Omental fat pad (tissue), 3 donors: ENCODE measurements at regions not wholly inside any gene's neighbourhood (a gene's known extent, or its start where the extent isn't known, plus 50 kb on each side); places are given as distances from the start of the nearest gene placed in this dataset.

Source experiments
- ATAC-seq: fragments of 150-250 bp; one replicate; pipeline ENCODE4 v1.9.1; 2016; ENCODE audit warnings: mild to moderate bottlenecking, moderate library complexity; ENCODE audit not compliant: low FRiP score
- DNase-seq: peaks from one replicate; pipeline ENCODE4 v3.0.0-alpha.2; 2019; ENCODE audit warnings: low spot score
- TF ChIP-seq, protein P1 (sequence below), 3 donors: fragments of 450-650 bp; IDR thresholded peaks; one replicate each; pipeline ENCODE4 v1.5.1; 2016 to 2017; ENCODE audit warnings: antibody characterized with exemption in 3 of 3, mild to moderate bottlenecking in 3 of 3, moderate library complexity in 2 of 3

DNA sequence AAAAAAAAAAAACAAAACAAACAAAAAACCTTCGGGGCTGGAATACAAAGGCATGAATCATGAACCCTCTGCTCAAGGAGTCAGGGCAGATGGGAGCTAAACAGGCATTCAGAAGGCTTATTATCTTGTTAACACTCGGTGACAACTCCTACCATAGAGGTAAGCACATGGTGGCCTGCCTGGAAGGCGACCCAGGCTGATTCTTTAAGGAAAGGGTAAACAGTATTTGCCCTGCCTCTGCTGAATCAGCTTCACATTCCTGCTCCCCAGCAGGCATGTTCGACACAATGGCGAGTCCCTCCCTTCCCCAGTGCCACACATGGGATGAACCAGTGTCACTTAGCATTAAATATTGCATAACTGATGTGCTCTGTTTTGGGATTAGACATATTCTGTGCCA, 191.9 kb downstream of the ARL4C start:
- TF ChIP-seq, protein P1, sequence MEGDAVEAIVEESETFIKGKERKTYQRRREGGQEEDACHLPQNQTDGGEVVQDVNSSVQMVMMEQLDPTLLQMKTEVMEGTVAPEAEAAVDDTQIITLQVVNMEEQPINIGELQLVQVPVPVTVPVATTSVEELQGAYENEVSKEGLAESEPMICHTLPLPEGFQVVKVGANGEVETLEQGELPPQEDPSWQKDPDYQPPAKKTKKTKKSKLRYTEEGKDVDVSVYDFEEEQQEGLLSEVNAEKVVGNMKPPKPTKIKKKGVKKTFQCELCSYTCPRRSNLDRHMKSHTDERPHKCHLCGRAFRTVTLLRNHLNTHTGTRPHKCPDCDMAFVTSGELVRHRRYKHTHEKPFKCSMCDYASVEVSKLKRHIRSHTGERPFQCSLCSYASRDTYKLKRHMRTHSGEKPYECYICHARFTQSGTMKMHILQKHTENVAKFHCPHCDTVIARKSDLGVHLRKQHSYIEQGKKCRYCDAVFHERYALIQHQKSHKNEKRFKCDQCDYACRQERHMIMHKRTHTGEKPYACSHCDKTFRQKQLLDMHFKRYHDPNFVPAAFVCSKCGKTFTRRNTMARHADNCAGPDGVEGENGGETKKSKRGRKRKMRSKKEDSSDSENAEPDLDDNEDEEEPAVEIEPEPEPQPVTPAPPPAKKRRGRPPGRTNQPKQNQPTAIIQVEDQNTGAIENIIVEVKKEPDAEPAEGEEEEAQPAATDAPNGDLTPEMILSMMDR (IDR thresholded peaks at IDR 0.05): no peak
- ATAC-seq: no peak
- DNase-seq: no peak

DNA sequence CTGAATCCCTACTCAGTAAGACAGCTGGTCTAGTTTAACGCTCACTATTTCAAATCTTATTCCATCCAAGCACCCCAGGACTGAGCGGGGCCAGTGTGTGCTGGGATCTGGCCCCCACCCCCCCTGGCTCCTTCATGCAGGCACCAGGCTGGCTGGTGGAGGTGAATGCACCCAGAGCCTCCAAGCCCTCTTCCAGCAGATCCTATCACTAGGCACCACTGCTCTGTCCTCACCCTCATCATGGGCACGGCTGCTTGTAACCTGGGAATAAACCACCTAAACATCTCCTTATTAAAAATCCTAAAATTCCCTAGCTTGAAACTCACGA, 194.3 kb downstream of the ARL4C start:
- ATAC-seq: no peak
- TF ChIP-seq, protein P1 (IDR thresholded peaks at IDR 0.05): no peak
- no peak for DNase-seq

DNA sequence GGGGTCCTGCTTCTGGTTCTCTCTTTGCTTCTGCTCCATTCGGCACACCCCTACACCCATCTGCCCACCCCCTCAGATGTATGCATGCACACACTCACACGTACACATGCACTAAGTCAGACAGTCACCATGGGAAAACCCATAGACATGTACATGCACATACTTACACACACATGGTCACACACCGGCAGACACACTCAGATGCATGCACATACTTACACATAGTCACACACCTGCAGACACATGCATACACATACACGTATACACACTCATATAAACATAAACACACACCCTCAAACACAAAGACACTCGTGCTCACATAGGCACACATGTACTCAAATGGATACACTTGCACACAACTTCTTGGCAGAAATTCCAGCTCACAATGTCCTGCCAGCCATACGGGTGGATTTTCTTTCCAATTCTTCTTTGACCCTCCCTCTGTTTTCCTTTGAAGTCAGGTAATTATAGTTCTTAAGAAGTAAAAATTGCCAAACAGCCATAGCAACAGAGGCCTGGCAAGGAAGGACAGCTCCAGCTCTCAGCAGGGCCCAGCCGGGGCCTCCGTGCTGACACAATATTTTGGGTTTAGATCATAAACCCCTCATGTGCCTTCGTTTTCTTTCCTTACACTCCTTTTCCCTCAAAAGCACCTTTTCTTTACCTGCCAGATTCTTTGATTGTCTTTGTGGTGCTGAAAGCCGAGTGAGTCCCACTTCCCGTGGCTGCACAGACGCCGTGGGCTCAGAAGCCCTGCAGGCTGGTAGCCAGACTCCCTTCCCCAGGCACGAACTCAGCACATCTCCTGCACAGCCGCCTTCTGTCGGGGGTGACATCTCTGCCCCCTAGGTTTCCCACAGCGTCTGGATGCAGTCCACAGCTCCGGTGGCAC, 195.7 kb downstream of the ARL4C start:
- DNase-seq: no peak
- ATAC-seq: no peak
- TF ChIP-seq, protein P1 (IDR thresholded peaks at IDR 0.05): no peak

GRCh38 chr2:234300391-234300925, 196.4 kb downstream of the ARL4C start:
- TF ChIP-seq, protein P1 (IDR thresholded peaks at IDR 0.05): no peak
- ATAC-seq (no peak), DNase-seq (no peak)

DNA sequence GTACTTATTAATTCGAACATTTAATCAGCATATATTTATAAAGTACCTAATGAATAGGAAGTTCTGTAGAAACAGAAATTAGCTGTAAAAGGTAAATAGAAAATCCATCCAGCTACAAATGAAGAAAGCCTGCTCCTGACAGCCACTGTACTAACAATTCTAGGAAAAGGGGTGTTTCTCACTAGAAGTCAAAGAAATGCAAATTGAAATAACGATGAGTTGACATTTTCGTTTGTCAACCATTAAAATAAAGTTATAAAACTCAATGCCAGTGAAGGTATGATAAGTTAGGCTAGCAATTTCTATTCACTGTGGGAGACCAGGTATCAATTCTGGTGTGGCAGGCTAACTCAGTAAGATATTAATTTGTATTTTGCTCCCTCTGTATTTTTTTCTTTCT, 198.0 kb downstream of the ARL4C start:
- ATAC-seq (no peak), DNase-seq (no peak)
- TF ChIP-seq, protein P1 (IDR thresholded peaks at IDR 0.05): no peak

GRCh38 chr2:234296991-234297390, 199.9 kb downstream of the ARL4C start:
- no peak for DNase-seq
- ATAC-seq: no peak
- TF ChIP-seq, protein P1 (IDR thresholded peaks at IDR 0.05): no peak

DNA sequence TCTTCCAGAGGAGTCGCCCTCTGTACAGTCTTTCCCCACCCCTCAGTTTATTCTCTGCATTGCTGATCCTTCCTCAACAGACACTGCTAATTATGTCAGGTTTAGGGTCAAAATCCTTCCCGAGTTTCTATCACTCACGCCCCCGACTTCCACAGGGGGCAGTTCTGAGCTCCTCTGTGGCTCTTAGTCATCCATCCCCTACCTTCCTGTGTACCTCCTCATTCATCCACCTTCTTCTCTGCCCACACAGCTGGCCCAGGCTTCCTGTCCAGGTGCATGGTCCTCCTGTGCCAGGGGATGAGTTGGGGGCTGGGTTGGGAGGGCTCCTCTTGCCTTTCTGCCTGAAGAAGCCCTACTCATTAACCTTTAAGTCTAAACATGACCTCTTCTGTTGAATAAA, 202.9 kb downstream of the ARL4C start:
- DNase-seq (no peak), ATAC-seq (no peak)
- TF ChIP-seq, protein P1 (IDR thresholded peaks at IDR 0.05): no peak
